Mucosa of gallbladder (tissue), 1 donor: ENCODE measurements at regions not wholly inside any gene's neighbourhood (a gene's known extent, or its start where the extent isn't known, plus 50 kb on each side); places are given as distances from the start of the nearest gene placed in this dataset.
A peak's percentile ranks its signal among the peaks of the same experiment; 100 is the strongest.

Source experiments
- DNase-seq: peaks from one replicate; pipeline ENCODE4 v3.0.0-alpha.2; 2020; ENCODE audit warnings: low spot score
- donor health status: DM: no; HTN: no; CAD: no.

GRCh38 chr10:3412646-3413045 lies 240.1 kb upstream of the PITRM1 start:
- DNase-seq = no peak

- DNase-seq = no peak
Measured at GRCh38 chr10:3412071-3412582, 239.5 kb upstream of the PITRM1 start.

- no peak for DNase-seq
Measured at GRCh38 chr10:3411044-3411443, 238.5 kb upstream of the PITRM1 start.

DNA sequence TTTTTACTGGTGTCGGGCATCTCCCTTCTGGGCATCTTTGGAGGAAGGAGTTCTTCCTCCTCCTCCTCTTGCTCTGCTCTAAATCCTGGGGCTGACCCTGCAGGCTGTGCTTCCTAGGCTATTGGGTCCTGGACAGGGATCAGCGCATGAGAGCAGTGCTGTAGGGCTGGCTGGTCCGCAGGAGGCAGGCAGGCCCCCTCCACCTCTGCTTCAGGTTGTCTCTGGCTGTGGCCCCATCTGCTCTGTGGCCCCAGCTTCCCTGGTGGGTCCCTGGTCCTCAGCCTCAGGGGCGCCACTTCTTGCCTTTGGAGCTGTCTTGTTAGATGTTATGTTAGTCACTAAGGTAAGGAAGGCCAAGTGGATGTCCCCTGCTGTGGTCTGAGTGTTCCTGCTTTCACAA lies 237.3 kb upstream of the PITRM1 start:
- no peak for DNase-seq

DNA sequence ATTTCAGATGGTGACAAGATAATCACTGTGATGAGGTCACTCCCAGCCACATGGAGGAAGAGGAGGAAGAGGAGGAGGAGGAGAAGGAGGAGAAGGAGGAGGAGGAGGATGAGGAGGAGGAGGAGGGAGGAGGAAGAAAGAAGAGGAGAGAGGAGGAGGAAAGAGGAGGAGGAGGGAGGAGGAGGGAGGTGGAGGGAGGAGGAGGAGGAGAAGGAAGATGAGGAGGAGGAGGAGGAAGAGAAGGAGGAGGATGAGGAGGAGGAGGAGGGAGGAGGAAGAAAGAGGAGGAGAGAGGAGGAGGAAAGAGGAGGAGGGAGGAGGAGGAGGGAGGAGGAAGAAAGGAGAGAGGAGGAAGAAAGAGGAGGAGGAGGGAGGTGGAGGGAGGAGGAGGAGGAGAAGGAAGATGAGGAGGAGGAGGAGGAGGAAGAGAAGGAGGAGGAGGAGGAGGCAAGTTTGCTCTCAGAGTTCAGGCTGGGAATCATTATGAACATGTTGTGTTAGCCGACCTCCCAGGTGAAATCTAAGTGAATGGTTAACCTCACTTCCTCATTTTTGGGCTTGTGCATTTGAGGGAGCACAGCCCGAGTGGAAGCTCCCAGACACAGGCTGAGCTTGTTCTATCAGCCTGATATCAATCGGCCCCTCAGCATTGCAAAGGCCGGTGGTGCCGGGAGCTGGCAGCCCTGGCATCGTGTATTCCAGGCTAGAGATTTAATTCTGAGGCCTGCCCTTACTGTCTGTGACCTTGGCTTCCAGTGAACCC lies 236.2 kb upstream of the PITRM1 start:
- peak; percentile 32 for DNase-seq

DNA sequence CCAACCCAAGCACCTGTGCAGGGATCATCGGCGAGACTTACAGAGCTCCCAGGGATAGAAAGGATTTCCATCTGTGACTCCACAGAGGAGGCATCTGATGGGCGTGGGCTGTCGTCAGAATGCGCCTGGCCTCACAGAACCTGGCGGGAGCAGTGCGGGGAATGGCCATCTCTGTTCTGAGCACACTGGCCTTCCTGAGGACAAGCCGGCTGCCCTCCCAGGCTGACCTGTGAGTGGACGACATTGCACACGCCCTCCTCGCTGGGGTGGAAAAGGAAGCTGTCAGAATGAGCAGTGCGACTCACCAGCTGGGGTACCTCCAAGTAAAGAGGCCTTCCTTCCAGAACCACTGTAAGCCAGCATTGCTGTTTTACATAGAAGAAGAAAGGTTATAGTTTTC lies 234.6 kb upstream of the PITRM1 start:
- no peak for DNase-seq

- DNase-seq = no peak
Measured at GRCh38 chr10:3406556-3406955, 234.0 kb upstream of the PITRM1 start.

DNA sequence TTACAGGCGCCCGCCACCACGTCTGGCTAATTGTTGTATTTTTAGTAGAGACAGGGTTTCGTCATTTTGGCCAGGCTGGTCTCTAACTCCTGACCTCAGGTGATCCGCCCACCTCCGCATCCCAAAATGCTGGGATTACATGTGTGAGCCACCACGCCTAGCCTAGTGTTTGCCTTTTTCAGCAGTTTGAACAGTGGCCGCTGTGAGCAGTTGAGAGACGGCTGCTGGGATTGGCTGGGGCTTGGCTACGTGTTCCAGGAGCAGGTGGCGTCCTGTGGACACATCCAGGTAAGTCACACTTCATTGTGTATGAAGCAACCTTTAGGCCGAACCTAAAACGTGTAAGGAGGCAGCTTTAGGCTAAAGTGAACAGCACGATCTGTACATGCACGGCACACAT lies 231.8 kb upstream of the PITRM1 start:
- no peak for DNase-seq

- no peak for DNase-seq
Measured at GRCh38 chr10:3402187-3402751, 229.7 kb upstream of the PITRM1 start.

DNA sequence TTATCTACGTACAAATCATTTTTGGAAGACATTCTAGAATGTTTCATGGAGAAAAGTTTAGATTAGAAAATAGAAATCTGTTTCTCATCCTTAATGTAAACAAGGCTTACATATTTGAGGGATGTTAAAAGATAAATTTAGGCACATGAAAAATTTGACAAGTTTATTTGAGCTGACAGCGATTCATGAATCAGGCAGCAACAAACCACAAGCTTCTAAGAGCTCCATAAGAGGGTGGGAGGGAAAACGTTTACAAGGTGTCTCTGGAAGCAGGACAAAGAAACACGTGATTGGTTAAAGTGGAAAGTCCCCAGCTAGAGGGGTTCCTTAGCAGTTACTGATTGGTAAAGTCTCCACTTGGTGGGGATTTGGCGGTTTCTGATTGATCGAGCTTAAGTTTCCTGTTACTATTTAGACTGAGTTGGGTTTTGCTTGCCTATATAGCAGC lies 228.9 kb upstream of the PITRM1 start:
- DNase-seq = no peak

DNA sequence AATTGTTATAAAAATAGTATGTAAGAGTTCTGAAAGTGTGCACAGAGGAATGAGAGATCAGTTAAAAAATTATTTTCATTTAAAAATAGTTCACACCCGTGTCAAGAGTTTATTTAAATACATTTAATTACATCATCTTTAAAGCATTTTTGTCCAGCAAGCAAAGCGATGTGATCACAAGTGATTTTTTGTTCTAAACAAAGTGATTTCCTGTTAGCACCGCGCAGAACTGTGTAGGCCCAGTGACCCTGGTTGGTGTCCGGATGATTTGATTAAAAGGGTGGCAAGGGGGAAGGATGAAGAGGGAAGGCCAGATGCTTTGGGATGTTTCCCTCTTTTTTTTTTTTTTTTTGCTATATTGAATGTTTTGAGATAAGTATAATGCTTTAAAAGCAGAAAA lies 227.8 kb upstream of the PITRM1 start:
- no peak for DNase-seq

GRCh38 chr10:3399756-3400155 lies 227.2 kb upstream of the PITRM1 start:
- no peak for DNase-seq

DNA sequence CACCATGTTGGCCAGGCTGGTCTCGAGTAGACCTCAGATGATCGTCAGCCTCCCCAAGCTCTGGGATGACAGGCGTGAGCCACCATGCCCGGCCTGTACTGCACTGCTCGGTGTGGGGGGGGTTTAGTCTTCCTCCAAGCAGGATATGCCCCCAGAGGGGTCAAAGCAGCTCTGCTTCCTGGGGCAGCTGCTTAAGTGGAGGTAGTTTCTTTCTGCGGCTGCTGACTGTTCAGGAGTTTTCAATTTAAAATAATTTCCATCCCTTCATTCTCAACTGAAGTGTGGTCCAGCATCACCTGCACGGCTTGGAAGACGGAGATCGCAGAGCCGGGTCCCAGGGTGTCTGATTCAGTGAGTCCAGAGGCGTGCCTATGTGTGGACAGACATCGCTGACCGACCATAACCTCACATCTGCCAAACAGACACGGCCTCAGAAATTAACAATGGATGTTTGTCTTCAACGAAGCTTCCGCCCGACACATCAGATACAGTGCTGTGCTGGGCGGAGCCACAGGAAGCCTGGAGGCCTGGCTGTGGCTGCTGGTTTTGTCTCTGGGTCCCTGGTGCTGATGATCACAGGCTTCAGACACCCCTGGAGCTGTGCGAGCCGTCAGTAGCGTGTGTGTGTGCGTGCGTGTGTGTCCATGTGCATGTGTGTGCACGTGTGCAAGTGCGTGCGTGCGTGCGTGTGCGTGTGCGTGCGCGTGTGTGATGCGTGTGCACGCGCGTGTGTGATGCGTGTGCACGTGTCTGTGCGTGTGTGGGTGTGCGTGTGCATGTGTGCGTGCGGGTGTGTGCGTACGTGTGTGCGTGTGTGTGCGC lies 226.5 kb upstream of the PITRM1 start:
- no peak for DNase-seq

DNA sequence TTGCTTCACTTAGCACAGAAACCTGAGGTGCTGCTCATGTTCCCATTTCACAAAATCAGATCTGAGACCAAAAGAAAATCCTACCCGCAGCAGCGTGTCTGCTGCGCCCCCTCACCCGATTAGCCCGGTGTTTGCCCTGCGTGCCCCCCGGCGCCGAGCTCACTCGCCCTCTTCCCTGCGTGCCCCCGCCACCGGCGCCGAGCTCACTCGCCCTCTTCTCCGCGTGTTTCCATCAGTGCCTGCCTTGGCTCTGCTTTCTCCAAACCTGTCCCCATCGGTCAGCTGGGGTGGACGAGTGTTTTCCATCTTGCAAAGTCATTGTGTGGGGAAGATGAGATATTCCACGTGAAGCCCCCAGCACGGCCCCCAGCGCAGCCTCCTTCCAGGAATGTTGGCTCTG lies 225.3 kb upstream of the PITRM1 start:
- DNase-seq = no peak

GRCh38 chr10:3397231-3397630 lies 224.6 kb upstream of the PITRM1 start:
- no peak for DNase-seq

DNA sequence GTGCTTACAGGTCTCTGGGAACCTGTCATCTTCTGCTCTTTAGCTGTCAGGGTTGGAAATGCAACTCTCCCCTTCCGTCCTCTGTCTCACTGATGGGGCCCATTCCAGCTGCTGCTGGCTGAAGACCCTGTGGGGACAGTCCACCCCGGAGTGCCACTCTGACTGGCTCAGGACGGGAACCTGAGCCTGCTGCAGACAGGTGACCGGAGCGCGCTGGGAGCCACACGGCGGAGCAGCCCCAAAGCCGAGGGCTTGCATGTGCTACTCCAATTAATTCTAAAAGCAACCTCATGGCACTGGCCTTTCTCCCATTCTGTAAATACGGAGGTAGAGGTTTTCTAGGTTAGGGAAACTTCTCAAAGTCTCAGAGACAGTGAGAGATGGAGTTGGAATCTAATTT lies 223.5 kb upstream of the PITRM1 start:
- no peak for DNase-seq

DNA sequence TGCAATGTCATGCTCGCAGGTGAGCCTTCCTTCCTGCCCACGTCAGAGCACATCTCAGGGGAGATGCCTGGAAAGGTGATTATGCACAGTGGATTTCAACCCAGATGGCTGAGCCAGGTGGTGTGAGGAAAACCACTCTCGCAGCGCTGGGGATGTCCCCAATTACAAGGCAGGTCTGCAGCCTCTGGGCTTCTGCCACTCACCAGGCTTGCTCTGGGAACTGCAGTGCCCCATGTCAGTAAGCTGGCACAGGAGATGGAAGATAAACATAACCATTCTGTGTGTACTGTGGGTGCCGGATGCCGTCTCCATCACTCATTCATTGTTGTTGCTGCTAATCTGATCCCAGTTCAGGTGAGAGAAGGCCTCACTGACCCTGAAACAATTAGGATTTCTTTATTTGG lies 222.9 kb upstream of the PITRM1 start:
- no peak for DNase-seq

- no peak for DNase-seq
Measured at GRCh38 chr10:3395041-3395440, 222.5 kb upstream of the PITRM1 start.

DNA sequence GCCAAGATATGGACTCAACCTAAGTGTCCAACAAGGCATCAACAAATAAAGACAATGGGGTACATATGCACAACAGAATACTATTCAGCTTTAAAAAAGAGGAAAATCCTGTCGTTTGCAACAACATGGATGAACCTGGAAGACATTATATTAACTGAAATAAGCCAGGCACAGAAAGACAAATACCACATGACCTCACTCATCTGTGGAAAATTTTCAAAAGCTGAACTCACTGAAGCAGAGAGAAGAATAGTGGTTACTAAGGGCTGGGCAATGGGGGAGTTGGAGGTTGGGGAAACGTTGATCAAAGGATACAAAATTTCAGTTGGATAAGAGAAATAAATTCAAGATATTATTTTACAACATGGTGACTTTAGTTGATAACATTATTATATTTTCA lies 221.4 kb upstream of the PITRM1 start:
- no peak for DNase-seq

DNA sequence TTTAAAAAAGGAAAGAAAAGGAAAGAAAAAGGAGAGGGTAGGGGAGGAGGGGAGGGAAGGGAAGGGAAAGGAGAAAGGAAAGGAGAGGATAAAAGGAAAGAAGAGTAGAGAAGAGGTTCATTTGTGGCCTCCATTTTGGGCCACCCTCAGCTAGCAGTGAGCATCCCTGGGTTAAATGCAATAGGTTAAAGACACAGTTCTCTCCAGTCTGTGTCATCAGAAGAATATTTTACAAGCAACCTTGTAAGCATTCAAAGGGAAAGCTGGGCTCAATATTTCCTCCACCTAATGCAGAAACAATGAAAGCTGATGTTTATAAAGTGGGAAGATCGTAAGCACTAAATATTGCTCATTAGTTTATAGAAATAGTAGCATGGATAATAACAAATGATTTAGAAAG lies 219.1 kb upstream of the PITRM1 start:
- DNase-seq = no peak

- DNase-seq = no peak
Measured at GRCh38 chr10:3389130-3389529, 216.5 kb upstream of the PITRM1 start.

DNA sequence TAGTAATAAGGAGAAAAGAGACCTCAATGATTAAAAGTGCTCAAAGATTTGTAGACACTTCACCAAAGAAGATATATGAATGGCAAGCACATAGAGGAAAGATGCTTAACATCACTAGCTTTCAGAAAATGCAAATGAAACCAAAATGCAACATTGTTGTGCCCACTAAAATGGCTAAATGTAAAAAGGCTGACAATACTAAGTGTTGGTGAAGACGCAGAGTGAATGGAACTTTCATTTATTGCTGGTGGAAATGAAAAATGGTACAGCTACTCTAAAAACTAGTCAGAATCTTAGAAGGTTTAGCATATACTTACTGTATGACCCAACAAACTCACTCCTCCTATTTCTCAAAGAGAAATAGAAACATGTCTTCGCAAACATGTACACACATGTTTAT lies 212.9 kb upstream of the PITRM1 start:
- DNase-seq = no peak

DNA sequence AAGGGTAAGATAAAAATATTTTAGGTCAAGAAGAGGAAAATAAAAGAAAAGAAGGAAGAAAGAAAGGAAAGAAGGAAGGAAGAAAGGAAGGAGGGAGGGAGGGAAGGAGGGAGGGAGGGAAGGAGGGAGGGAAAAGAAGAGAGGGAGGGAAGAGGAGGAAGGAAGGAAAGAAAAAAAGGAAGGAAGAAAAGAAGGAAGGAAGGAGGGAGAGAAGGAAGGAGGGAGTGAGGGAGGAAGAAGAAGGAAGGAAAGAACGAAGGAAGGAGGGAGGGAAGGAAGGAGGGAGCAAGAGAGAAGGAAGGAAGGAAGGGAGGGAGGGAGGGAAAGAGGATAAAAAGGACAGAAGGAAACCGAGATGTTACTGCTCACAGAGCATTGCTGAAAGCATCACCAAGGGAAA lies 209.5 kb upstream of the PITRM1 start:
- no peak for DNase-seq
